Neuronal stem cell (in vitro differentiated cells): ENCODE measurements at regions not wholly inside any gene's neighbourhood (a gene's known extent, or its start where the extent isn't known, plus 50 kb on each side); places are given as distances from the start of the nearest gene placed in this dataset.

ENCODE experiments used
- DNase-seq: peaks from one replicate; pipeline ENCODE4 v3.0.0-alpha.2; 2013; ENCODE audit warnings: low spot score
- H2AFZ ChIP-seq: one replicate; pipeline ENCODE4 v1.6.1; 2013; ENCODE audit warnings: mild to moderate bottlenecking, low read length, inconsistent platforms
- H2AK5ac ChIP-seq: 2 replicates; pipeline ENCODE4 v1.6.1; 2013; ENCODE audit warnings: low read depth, mild to moderate bottlenecking, inconsistent platforms, low read length, moderate library complexity, mixed read lengths
- H2BK120ac ChIP-seq: 2 replicates; pipeline ENCODE4 v1.6.1; 2013; ENCODE audit warnings: low read depth, mild to moderate bottlenecking, inconsistent platforms, low read length, moderate library complexity, mixed read lengths
- H2BK12ac ChIP-seq: one replicate; pipeline ENCODE4 v1.6.1; 2013; ENCODE audit warnings: low read length, inconsistent platforms
- H2BK15ac ChIP-seq: 2 replicates; pipeline ENCODE4 v1.6.1; 2013; ENCODE audit warnings: mild to moderate bottlenecking, low read length, inconsistent platforms, mixed read lengths
- H2BK5ac ChIP-seq: one replicate; pipeline ENCODE4 v1.6.1; 2013; ENCODE audit warnings: inconsistent platforms, mild to moderate bottlenecking, low read length, moderate library complexity
- H3K14ac ChIP-seq: one replicate; pipeline ENCODE4 v1.6.1; 2013; ENCODE audit warnings: low read length, inconsistent platforms
- H3K18ac ChIP-seq: 2 replicates; pipeline ENCODE4 v1.6.1; 2013; ENCODE audit warnings: low read length, inconsistent platforms
- H3K23ac ChIP-seq: 2 replicates; pipeline ENCODE4 v1.6.1; 2013; ENCODE audit warnings: low read depth, mild to moderate bottlenecking, mixed read lengths, low read length, inconsistent platforms; ENCODE audit not compliant: poor library complexity
- H3K27ac ChIP-seq: replicated peaks from 3 replicates; pipeline ENCODE4 v1.5.1; 2013; ENCODE audit warnings: low read length, inconsistent platforms
- H3K27me3 ChIP-seq, 3 experiments: 2 replicates each; pipeline ENCODE4 v1.6.1; 2013; ENCODE audit warnings: low read length in 3 of 3, mild to moderate bottlenecking in 2 of 3, inconsistent platforms in 1 of 3, low read depth in 1 of 3, mixed read lengths in 1 of 3, moderate library complexity in 1 of 3; ENCODE audit not compliant: control insufficient read depth in 3 of 3, insufficient read depth in 3 of 3
- H3K36me3 ChIP-seq, 2 donors: replicated peaks in 1 of 2; 2 replicates each; pipeline ENCODE4 v1.6.1; 2013; ENCODE audit warnings: low read length in 2 of 2; ENCODE audit not compliant: control insufficient read depth in 2 of 2, insufficient read depth in 2 of 2
- H3K4ac ChIP-seq: 2 replicates; pipeline ENCODE4 v1.6.1; 2013; ENCODE audit warnings: inconsistent platforms, mild to moderate bottlenecking, low read length, moderate library complexity
- H3K4me1 ChIP-seq, 2 donors: 1 replicate in 1 of 2; 2 replicates in 1 of 2; pipeline ENCODE4 v1.6.1; 2013; ENCODE audit warnings: low read length in 2 of 2, low read depth in 1 of 2; ENCODE audit not compliant: control insufficient read depth in 2 of 2, insufficient read depth in 1 of 2
- H3K4me2 ChIP-seq: one replicate; pipeline ENCODE4 v1.6.1; 2013; ENCODE audit warnings: mild to moderate bottlenecking, low read length, inconsistent platforms; ENCODE audit not compliant: insufficient read depth, poor library complexity, severe bottlenecking
- H3K4me3 ChIP-seq, 2 donors: 2 replicates each; pipeline ENCODE4 v1.5.1; 2013; ENCODE audit warnings: low read length in 2 of 2, mild to moderate bottlenecking in 2 of 2, inconsistent platforms in 1 of 2, moderate library complexity in 1 of 2
- H3K79me1 ChIP-seq: one replicate; pipeline ENCODE4 v1.6.1; 2013; ENCODE audit warnings: low read depth, mild to moderate bottlenecking, inconsistent platforms, low read length, moderate library complexity
- H3K9ac ChIP-seq: one replicate; pipeline ENCODE4 v1.6.1; 2013; ENCODE audit warnings: mild to moderate bottlenecking, low read depth, low read length, inconsistent platforms; ENCODE audit not compliant: poor library complexity
- H3K9me3 ChIP-seq, 2 donors: replicated peaks in 1 of 2; 2 replicates each; pipeline versions ENCODE3 to v1.6.1; 2013; ENCODE audit warnings: low read length in 2 of 2, mild to moderate bottlenecking in 2 of 2, inconsistent platforms in 1 of 2, low read depth in 1 of 2, mixed read lengths in 1 of 2, moderate library complexity in 1 of 2; ENCODE audit not compliant: control insufficient read depth in 2 of 2, insufficient read depth in 1 of 2
- H4K8ac ChIP-seq: one replicate; pipeline ENCODE4 v1.6.1; 2013; ENCODE audit warnings: low read depth, mild to moderate bottlenecking, inconsistent platforms, low read length, moderate library complexity
- H4K91ac ChIP-seq: one replicate; pipeline ENCODE4 v1.6.1; 2013; ENCODE audit warnings: low read length, low read depth, mild to moderate bottlenecking, inconsistent platforms; ENCODE audit not compliant: poor library complexity
- WGBS, 2 donors: extraction: QIAGEN DNeasy Blood & Tissue Kit; methylation state at CpG; one replicate each; pipeline ENCODE4 v1.1.7; 2013; ENCODE audit warnings: missing lambda C conversion rate in 2 of 2, mixed read lengths in 1 of 2; ENCODE audit not compliant: insufficient read length in 2 of 2, insufficient replicate concordance in 1 of 2; ENCODE audit errors: extremely low coverage in 2 of 2; 5-methylcytosine and 5-hydroxymethylcytosine counted together

GRCh38 chr1:30507016-30507312, 216.4 kb downstream of the MATN1 start:
- DNase-seq = no peak

GRCh38 chr1:30506291-30507015, 216.9 kb downstream of the MATN1 start:
- peak overlapping the region; percentile 9 for H3K9ac ChIP-seq
- peaks cover 0 to 8% of the 10 kb centered on the region in 2 donors for H3K4me1 ChIP-seq
- peak overlapping the region; percentile 31 for H3K18ac ChIP-seq
- no peak overlapping the region for H3K4me2 ChIP-seq
- no peak overlapping the region for H3K4ac ChIP-seq
- H2AFZ ChIP-seq = no peak overlapping the region
- H2AK5ac ChIP-seq = no peak overlapping the region
- H3K9me3 ChIP-seq = no peaks in the 10 kb centered on the region
- H3K27ac ChIP-seq = no peak overlapping the region
- no peak for DNase-seq
- no peaks in the 10 kb centered on the region for H3K27me3 ChIP-seq
- peak overlapping the region; percentile 59 for H2BK12ac ChIP-seq
- H4K8ac ChIP-seq = no peak overlapping the region
- no peaks in the 10 kb centered on the region for H3K79me1 ChIP-seq
- no peak overlapping the region for H3K4me3 ChIP-seq
- no CpG with 5 or more reads among the region's 10 CpGs for WGBS, 2 donors
- peak overlapping the region; percentile 5 for H2BK120ac ChIP-seq
- H4K91ac ChIP-seq = no peak overlapping the region
- no peak overlapping the region for H3K23ac ChIP-seq
- H2BK5ac ChIP-seq = no peak overlapping the region
- H3K36me3 ChIP-seq = no peaks in the 10 kb centered on the region
- H3K14ac ChIP-seq = no peak overlapping the region
- no peak overlapping the region for H2BK15ac ChIP-seq

More at GRCh38 chr1:30507016-30507312, 216.4 kb downstream of the MATN1 start:
- H3K4me3 ChIP-seq = no peak overlapping the region
- no peak overlapping the region for H3K4me2 ChIP-seq
- peaks cover 0 to 8% of the 10 kb centered on the region in 2 donors for H3K4me1 ChIP-seq
- H2AFZ ChIP-seq = no peak overlapping the region
- no peak overlapping the region for H2BK120ac ChIP-seq
- H3K9me3 ChIP-seq = no peaks in the 10 kb centered on the region
- no peaks in the 10 kb centered on the region for H3K79me1 ChIP-seq
- H4K91ac ChIP-seq = no peak overlapping the region
- H3K36me3 ChIP-seq = no peaks in the 10 kb centered on the region
- H3K18ac ChIP-seq = no peak overlapping the region
- H3K14ac ChIP-seq = no peak overlapping the region
- no CpG with 5 or more reads among the region's 2 CpGs for WGBS, 2 donors
- H3K4ac ChIP-seq = no peak overlapping the region
- H3K27me3 ChIP-seq = no peaks in the 10 kb centered on the region
- no peak overlapping the region for H2BK12ac ChIP-seq
- no peak overlapping the region for H3K9ac ChIP-seq
- no peak overlapping the region for H3K27ac ChIP-seq
- no peak overlapping the region for H2BK15ac ChIP-seq
- no peak overlapping the region for H2AK5ac ChIP-seq
- H4K8ac ChIP-seq = no peak overlapping the region
- no peak overlapping the region for H3K23ac ChIP-seq
- H2BK5ac ChIP-seq = no peak overlapping the region

DNA sequence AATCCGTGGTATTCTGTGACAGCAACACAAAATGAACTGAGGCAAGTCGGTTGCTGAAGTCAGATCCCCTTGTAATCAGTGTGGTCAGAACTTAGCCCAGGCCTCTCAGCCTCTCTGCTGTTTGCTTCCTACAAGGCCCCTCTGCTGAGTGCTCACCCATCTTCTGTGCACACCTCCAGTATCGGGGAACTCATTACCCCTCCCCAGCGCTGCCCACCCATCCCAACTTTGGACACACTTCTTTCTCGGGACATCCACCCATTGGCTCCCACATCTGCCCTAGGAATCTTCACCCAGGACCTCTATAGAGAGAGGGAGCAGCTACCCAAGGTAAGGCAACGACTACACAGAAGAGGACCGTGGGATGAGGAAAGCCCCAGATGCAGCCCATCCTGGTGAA, 217.5 kb downstream of the MATN1 start:
- Histone ChIP-seq H2BK12ac (peak overlapping the region; percentile 59), H3K27me3 (no peaks in the 10 kb centered on the region), H3K14ac (no peak overlapping the region), H3K27ac (no peak overlapping the region), H2AK5ac (no peak overlapping the region), H3K4me2 (no peak overlapping the region), H2BK5ac (no peak overlapping the region), H2AFZ (no peak overlapping the region), H2BK15ac (no peak overlapping the region), H2BK120ac (peak overlapping the region; percentile 5), H3K23ac (no peak overlapping the region), H3K18ac (no peak overlapping the region), H4K91ac (no peak overlapping the region), H3K4me3 (no peak overlapping the region), H3K4ac (no peak overlapping the region), H3K9me3 (no peaks in the 10 kb centered on the region), H3K79me1 (no peaks in the 10 kb centered on the region), H3K4me1 (peaks cover 0 to 8% of the 10 kb centered on the region in 2 donors), H4K8ac (no peak overlapping the region), H3K36me3 (no peaks in the 10 kb centered on the region), H3K9ac (no peak overlapping the region)
- DNase-seq = no peak
- WGBS, 2 donors = no CpG with 5 or more reads among the region's 7 CpGs

GRCh38 chr1:30492451-30492850, 230.9 kb downstream of the MATN1 start:
- Histone ChIP-seq H3K9ac (peak overlapping the region; percentile 44), H3K79me1 (no peaks in the 10 kb centered on the region), H3K18ac (no peak overlapping the region), H3K27ac (no peak overlapping the region), H3K4me1 (no peaks in the 10 kb centered on the region), H3K14ac (peak overlapping the region; percentile 63), H4K91ac (no peak overlapping the region), H2BK15ac (no peak overlapping the region), H2BK120ac (no peak overlapping the region), H3K36me3 (no peaks in the 10 kb centered on the region), H3K23ac (no peak overlapping the region), H3K4ac (peak overlapping the region; percentile 23), H4K8ac (peak overlapping the region; percentile 82), H2AK5ac (peak overlapping the region; percentile 63), H3K4me2 (no peak overlapping the region), H3K27me3 (no peaks in the 10 kb centered on the region), H3K4me3 (no peak overlapping the region), H3K9me3 (peaks cover 0 to 7% of the 10 kb centered on the region in 2 donors), H2BK12ac (no peak overlapping the region), H2BK5ac (no peak overlapping the region), H2AFZ (no peak overlapping the region)
- no CpG with 5 or more reads among the region's 6 CpGs for WGBS, 2 donors
- no peak for DNase-seq
